Nephron progenitor cell (in vitro differentiated cells): ENCODE measurements at regions not wholly inside any gene's neighbourhood (a gene's known extent, or its start where the extent isn't known, plus 50 kb on each side); places are given as distances from the start of the nearest gene placed in this dataset.

Experiments used
- DNase-seq: peaks from one replicate; pipeline ENCODE4 v3.0.0; 2021
- H3K27ac Mint-ChIP-seq: 2 replicates; pipeline ENCODE4 v1.8.0; 2021; ENCODE audit warnings: mild to moderate bottlenecking, moderate library complexity, mixed read lengths
- H3K27me3 Mint-ChIP-seq: 2 replicates; pipeline ENCODE4 v1.8.0; 2021; ENCODE audit warnings: mild to moderate bottlenecking, low read depth, mixed read lengths; ENCODE audit not compliant: poor library complexity
- H3K36me3 Mint-ChIP-seq: 2 replicates; pipeline ENCODE4 v1.8.0; 2021; ENCODE audit warnings: low read depth, mixed read lengths
- H3K4me1 Mint-ChIP-seq: 2 replicates; pipeline ENCODE4 v1.8.0; 2021; ENCODE audit warnings: mixed read lengths
- H3K4me3 Mint-ChIP-seq: 2 replicates; pipeline ENCODE4 v1.8.0; 2021; ENCODE audit warnings: mild to moderate bottlenecking, moderate library complexity, mixed read lengths
- H3K9me3 Mint-ChIP-seq: 2 replicates; pipeline ENCODE4 v1.8.0; 2021; ENCODE audit warnings: mild to moderate bottlenecking, moderate library complexity, mixed read lengths
- TF ChIP-seq, protein P1 (sequence below): fragments of 200-600 bp; sonication (generic); IDR thresholded peaks from 2 replicates; pipeline ENCODE4 v1.5.0; 2021; ENCODE audit warnings: antibody characterized with exemption

DNA sequence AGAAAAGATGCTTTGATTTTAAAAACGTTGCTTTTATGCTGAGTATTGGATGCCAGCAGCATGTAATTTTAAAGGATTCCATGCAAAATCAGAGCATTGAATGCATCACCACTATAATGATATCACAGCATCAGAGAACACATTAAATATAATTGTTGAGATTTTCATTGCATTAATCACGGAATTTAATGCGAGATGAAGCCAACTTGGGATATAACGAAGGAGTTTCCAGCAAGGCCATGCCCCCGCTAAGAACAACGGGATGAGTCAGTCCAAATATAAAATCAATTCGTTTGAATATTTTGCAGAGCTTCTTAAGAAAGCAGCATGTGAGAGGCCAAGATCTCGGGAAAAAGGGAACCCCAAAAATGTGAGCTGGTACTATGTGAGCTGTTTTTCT, 423.4 kb upstream of the CHRM3 start:
- Mint-ChIP-seq H3K9me3 (no peaks in the 10 kb centered on the region), H3K36me3 (no peaks in the 10 kb centered on the region), H3K27me3 (no peaks in the 10 kb centered on the region), H3K4me3 (no peak overlapping the region), H3K4me1 (no peaks in the 10 kb centered on the region), H3K27ac (no peak overlapping the region)
- TF ChIP-seq, protein P1, sequence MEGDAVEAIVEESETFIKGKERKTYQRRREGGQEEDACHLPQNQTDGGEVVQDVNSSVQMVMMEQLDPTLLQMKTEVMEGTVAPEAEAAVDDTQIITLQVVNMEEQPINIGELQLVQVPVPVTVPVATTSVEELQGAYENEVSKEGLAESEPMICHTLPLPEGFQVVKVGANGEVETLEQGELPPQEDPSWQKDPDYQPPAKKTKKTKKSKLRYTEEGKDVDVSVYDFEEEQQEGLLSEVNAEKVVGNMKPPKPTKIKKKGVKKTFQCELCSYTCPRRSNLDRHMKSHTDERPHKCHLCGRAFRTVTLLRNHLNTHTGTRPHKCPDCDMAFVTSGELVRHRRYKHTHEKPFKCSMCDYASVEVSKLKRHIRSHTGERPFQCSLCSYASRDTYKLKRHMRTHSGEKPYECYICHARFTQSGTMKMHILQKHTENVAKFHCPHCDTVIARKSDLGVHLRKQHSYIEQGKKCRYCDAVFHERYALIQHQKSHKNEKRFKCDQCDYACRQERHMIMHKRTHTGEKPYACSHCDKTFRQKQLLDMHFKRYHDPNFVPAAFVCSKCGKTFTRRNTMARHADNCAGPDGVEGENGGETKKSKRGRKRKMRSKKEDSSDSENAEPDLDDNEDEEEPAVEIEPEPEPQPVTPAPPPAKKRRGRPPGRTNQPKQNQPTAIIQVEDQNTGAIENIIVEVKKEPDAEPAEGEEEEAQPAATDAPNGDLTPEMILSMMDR, result no peak
- DNase-seq, result no peak

DNA sequence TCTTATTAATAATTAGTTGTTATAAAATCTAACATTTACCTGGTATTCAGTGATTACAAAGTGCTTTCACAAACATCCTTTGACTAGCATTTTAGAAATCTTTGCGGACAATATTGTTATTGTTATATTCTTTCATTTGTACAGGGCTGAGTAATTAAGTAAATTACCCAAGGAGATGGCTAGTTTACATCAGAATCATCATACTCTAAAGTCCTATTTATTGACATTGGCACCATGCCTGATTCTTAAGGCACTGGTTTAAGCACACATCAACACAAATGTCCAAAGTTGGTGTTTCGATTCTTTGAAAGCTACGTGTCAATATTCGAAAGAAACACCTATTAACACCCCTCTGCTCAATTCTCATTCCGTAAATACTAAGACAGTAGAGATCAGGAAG, 424.6 kb upstream of the CHRM3 start:
- DNase-seq, result no peak
- no peaks in the 10 kb centered on the region for H3K4me1 Mint-ChIP-seq
- no peaks in the 10 kb centered on the region for H3K9me3 Mint-ChIP-seq
- TF ChIP-seq, protein P1, result no peak
- no peaks in the 10 kb centered on the region for H3K27me3 Mint-ChIP-seq
- H3K36me3 Mint-ChIP-seq, result no peaks in the 10 kb centered on the region
- no peak overlapping the region for H3K27ac Mint-ChIP-seq
- no peak overlapping the region for H3K4me3 Mint-ChIP-seq

DNA sequence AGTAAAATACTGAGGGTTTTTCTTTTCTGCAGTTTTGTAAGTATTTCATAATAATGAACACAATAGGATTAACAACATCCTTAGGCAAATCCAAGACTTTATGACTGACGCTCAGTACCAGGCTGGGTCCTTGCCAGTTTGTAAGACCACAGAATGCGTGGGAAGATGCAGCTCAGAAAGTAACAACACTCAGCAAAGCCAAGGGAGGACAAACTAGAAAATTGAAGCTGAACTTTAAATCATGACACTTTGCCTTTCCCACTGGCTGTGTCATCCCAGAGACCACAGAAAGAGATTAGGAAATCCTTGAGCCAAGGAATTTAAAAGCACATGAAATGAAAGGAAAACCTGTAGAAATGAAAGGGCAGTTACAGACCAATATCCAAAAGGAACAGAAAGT, 426.3 kb upstream of the CHRM3 start:
- TF ChIP-seq, protein P1, result no peak
- Mint-ChIP-seq H3K36me3 (no peaks in the 10 kb centered on the region), H3K4me3 (no peak overlapping the region), H3K9me3 (no peaks in the 10 kb centered on the region), H3K27me3 (no peaks in the 10 kb centered on the region), H3K4me1 (no peaks in the 10 kb centered on the region), H3K27ac (peak overlapping the region; percentile 12)
- no peak for DNase-seq

DNA sequence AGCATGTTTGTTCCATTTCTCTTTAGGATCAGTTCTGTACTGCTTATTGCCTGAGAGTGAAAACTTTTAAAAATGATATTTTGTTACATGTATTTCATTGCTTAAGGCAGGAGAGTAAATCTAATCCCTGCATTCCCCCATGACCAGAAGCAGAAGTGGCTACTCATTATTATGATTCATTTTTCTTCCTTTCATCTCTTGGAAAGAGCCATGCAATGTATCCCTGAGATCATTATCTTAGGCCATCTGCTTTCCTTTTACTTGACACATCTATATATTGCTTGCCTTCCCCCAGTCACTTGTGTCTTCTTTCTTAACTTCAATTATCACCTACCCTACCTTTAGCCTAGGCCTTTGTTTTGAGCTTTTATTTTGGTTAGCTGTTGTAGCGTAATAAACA, 430.4 kb upstream of the CHRM3 start:
- peaks cover 5% of the 10 kb centered on the region for H3K4me1 Mint-ChIP-seq

DNA sequence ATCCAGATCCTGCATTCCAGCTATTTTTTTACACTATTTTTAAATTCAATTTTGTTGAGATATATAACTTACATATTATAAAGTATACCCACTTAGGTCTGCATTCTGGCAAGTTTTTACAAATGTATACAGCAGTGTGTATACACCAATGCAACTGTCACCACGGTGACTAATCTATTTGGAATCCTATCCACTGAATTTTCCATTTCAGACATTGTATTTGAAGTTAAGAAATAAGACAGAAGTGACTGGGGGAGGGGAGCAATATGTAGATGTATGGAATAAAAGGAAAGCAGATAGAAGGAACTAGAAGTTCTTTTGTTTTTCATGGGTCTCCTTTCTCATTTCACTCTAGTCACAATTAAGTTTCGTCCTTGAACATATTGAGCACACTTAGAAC, 431.5 kb upstream of the CHRM3 start:
- Mint-ChIP-seq H3K27me3 (no peaks in the 10 kb centered on the region), H3K27ac (no peak overlapping the region), H3K9me3 (no peaks in the 10 kb centered on the region), H3K4me3 (no peak overlapping the region), H3K4me1 (peaks cover 5% of the 10 kb centered on the region), H3K36me3 (no peaks in the 10 kb centered on the region)
- TF ChIP-seq, protein P1, result no peak
- no peak for DNase-seq

More for the DNA sequence above, 430.4 kb upstream of the CHRM3 start:
- Mint-ChIP-seq H3K27ac (no peak overlapping the region), H3K36me3 (no peaks in the 10 kb centered on the region), H3K27me3 (no peaks in the 10 kb centered on the region), H3K9me3 (no peaks in the 10 kb centered on the region), H3K4me3 (no peak overlapping the region)
- TF ChIP-seq, protein P1, result no peak
- DNase-seq, result no peak

DNA sequence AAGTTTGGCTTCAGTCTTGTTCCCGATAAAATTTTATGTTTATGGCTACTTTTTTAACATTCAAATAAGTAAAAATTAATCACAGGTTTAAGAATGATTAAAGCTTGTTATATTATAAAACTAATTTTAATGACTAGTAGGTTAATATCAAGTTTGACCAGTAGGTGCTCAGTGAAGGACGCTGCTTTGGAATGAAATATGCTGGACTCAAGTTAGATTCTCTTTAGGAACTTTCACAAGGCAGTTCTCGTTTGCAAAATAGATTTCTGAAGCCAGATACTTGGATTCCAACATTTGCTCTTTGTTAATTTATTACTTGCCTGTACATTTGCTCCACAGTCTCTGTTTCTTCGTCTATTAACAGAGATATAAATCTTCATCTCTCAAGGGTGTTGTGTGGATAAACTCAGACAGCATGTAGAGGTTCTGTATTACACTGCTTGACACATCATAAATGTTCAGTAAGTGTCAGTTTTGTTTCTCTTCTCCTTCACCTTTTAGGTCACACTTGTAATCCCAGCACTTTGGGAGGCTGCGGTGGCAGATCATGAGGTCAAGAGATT, 432.8 kb upstream of the CHRM3 start:
- H3K27me3 Mint-ChIP-seq, result no peaks in the 10 kb centered on the region
- H3K4me3 Mint-ChIP-seq, result no peak overlapping the region
- no peaks in the 10 kb centered on the region for H3K9me3 Mint-ChIP-seq
- H3K27ac Mint-ChIP-seq, result no peak overlapping the region
- H3K4me1 Mint-ChIP-seq, result peaks cover 5% of the 10 kb centered on the region
- DNase-seq, result no peak
- TF ChIP-seq, protein P1, result peak; percentile 24
- H3K36me3 Mint-ChIP-seq, result no peaks in the 10 kb centered on the region
